ENCODE measurements at regions not wholly inside any gene's neighbourhood (a gene's known extent, or its start where the extent isn't known, plus 50 kb on each side); places are given as distances from the start of the nearest gene placed in this dataset.

GRCh38 chr2:205937211-205937610, 148.8 kb downstream of the INO80D start:
- DNase-seq (ENCODE audit: low spot score) = no peak

- DNase-seq (ENCODE audit: low spot score) = no peak
These were observed 149.5 kb downstream of the INO80D start for GRCh38 chr2:205936446-205936845.

- no peak for DNase-seq (ENCODE audit: low spot score)
These were observed 151.5 kb downstream of the INO80D start for GRCh38 chr2:205934443-205934842.

DNA sequence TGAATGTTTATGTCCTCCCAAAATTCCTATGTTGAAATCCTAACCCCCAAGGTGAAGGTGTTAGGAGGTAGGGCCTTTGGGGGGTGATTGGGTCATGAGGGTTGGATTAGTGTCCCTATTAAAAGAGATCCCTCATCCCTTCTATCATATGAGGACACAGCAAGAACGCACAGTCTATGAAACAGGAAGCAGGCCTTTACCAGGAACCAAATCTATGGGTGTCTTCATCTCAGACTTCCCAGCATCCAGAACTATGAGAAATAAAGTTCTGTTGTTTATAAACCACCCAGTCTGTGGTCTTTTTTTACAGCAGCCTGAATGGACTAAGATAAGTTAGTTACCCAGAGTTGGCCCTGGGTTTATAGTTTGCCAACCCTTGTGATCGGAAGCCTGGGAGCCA, 153.1 kb downstream of the INO80D start:
- DNase-seq (ENCODE audit: low spot score) = no peak

DNA sequence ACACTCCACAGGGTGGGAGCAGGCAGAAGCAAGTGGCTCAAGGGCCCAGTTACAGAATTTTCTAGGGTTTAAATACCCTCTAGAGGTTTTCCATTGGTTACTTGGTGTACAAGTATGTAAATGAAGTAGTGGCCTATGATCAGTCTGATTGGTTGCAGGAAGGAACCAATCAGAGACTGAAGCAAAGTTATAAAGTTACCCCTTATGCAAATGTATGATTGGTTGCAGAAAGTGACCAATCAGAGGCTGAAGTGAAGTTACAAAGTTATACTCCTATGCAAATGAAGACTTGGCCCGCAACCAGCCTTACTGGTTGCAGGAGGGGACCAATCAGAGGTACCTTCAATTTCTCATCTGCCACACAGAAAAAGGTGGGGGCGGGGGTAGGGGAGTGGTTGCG, 154.6 kb downstream of the INO80D start:
- no peak for DNase-seq (ENCODE audit: low spot score)

DNA sequence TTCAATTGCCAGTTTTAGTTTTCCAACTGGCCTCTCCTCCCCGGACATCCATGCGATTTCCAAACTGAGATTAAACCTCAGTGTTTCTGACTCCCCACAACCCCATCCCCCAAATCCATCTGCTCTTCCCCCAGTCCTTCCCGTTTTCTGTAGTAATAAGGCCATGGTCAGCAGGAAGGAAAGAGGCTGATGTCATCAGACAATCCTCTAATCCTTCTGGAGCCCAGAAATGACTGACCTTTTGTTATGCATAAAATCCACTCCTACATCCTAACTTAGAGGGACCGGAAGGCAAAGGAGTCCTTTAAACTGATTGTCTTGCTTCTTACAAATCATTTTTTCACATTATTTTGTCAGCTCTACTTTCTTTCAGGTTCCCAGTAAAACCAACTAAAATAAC, 155.8 kb downstream of the INO80D start:
- DNase-seq (ENCODE audit: low spot score) = no peak

GRCh38 chr2:205929246-205929942, 156.6 kb downstream of the INO80D start:
- DNase-seq (ENCODE audit: low spot score) = peak; percentile 70

- peak; percentile 67 for DNase-seq (ENCODE audit: low spot score)
These were observed 160.3 kb downstream of the INO80D start for GRCh38 chr2:205925373-205926337.

DNA sequence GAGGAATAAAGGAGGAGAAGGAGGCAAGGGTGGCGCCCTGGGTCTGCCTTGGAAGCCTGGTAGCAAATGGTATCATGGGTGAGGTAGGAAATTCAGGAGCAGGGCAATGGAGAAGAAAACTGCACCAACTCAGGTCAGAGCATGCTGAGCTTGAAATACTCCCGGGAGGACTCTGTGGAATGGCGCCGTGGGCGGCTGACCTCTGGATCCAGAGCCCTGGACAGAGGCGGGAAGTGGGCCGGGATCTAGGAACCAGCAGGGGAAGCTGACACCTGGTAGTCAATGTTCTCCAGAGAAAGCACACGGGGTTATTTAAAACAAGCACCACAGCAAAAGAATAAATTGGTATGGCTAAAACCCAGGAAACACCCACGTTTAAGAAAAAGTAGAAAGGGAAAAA, 161.3 kb downstream of the INO80D start:
- DNase-seq (ENCODE audit: low spot score) = no peak

DNA sequence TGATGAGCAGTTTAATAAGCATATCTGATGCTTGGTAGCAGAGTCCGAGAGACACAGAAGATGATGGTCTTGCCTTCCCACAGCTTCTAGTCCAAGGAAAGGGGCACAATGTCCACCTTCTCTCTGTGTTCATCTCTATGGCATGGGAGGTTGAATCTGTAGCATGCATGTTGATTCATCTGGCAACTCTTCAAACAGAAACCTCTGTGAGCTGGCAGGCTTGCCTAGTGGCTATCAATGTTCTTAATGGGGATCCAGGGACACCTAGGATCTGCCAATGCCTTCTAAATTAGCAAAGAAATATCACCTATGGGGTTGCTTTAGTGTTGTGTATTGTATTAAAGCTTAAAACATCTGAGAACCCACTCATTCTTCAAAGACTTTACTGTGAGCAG, 170.8 kb downstream of the INO80D start:
- no peak for DNase-seq (ENCODE audit: low spot score)

DNA sequence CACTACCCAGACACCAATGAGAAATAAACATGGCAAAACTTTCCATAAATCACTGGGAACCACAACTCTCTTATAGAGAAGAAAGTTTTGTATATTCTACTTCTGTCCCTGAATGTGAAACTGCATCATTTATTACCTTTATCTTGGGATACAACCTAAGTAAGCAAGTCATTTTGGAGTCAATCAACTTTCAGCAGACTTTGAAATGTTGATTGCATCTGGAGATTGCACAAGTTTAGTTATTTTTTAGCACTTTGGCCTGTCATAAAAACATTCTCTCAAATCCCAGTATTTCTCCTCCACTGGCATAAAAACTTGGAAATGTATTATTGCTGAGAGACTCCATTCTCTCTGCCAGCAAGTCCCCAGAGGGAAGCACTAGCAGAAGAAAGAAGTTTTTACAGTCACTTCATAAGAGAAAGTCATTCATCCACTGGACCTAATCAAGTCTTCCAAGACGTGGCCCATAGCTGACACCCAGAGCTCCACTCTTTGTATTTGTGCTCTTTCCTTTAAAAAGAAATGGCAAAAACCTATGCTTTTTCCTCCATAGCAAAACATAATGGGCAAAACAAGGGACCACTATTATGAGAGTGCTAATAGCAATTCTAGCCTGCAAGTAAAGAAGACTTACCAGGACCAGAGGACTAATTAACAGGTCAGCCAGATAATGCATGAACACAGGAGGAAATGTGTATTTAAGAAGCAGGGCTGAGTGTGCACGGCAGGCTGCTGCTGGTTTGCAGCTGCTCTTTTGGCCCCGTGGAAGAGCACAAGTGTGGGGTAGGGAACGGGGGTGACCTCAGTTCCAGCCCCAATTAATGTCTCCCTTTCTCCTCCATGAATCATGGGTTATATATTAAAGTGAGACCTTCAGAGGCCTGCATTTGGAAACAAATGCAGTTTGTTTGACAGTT, 171.5 kb downstream of the INO80D start:
- DNase-seq (ENCODE audit: low spot score) = no peak

- DNase-seq (ENCODE audit: low spot score) = no peak
These were observed 172.3 kb downstream of the INO80D start for GRCh38 chr2:205913668-205914067.

DNA sequence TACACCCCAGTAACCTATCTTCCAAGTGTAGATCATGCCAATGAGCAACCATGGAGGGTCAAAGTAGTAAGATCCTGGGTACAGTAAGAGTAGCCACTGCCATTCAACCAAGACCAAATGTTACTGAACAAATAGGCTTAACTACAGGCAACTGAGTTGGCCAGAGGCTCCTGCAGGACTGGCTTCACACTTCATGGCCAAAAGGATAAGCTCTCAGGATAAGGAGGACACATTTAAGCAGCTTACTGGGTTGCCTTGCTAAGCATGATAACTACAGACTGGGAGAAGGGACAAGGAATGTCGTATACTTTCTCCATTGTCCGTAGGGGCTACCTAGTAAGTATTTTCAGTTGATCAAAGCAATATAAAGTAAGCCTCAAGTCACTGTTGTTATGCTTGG, 174.7 kb downstream of the INO80D start:
- no peak for DNase-seq (ENCODE audit: low spot score)

GRCh38 chr2:205909184-205909572, 176.8 kb downstream of the INO80D start:
- no peak for DNase-seq (ENCODE audit: low spot score)

DNA sequence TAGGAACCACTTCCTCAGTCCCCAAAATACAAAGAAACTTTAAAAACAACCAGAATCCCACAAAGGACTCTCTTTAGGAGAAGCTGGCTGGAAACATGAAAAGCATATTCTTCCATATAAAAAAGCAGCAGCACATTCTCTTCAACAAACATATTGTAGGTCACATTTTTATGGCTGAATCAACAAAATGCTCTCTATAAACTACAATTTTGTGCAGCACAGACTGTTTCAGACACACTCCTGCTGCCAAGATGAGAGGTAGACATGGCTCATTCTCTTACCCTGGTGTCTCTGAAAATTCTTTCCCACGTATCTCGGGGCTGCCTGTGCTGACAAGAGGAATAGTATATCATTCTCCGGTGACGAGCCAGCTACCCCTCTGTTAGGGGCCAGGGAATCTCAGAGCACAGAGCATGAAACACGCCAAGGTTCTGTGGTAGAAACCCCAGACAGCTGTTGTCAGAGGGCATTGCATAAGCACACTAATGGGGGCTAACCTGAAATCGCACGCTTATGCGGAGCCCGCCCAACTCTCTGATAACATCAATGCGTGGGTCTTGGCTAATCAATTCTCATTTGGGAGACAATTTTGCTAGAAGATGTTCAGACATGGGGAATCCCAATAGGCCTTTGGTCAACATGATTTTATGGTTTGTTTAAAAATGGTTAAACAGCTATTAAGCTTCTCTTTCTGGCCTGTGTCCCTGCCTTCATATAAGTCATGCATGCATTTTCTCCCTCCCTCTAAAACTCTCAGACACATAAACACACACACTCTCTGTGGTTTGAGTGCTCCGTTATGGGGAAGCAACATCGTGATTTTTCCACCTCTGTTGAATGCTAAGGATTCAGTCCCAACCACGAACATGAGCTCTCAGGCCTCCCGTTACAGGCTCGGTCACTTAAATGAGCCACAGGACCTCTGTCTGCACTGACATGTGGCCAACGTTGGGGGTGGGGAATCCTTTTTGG, 177.5 kb downstream of the INO80D start:
- no peak for DNase-seq (ENCODE audit: low spot score)

DNA sequence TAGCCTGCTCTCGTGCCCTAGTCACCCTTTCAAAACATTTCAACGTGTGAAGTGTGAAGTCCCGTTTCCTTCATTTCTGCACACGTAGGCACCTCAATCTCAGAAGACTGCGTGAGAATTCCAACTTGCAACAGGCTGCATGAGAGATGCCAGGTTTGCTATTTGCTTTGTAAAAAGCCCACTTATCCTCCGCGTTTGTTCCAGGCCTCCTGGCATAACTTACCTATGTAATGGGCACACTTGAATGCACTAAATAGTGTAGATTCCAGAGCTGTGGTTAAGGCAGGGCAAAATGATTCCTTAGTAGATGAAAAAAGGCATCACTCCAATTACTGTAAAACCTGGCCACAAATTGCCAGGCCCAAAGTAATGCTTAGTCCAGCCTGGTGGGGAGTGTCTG, 179.6 kb downstream of the INO80D start:
- DNase-seq (ENCODE audit: low spot score) = no peak

DNA sequence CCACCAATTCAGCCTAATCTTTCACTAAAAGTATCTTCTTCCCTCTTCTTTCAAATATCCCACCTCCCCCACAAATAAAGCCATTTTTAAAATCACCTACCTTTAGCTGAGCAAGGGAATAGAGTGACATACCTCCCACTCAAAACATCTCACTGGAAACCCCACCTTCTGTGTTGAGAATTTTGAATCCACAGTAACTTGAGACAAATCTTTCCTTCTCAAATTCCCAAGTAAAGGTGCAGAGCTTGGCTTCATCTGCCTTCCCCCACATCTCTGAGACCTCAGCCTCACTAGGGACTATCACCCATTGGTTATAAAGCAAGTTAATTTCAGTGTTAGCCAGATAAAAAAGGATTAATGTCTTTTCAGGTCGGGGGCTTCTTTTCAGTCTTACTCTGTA, 180.4 kb downstream of the INO80D start:
- no peak for DNase-seq (ENCODE audit: low spot score)

- no peak for DNase-seq (ENCODE audit: low spot score)
These were observed 181.1 kb downstream of the INO80D start for GRCh38 chr2:205904873-205905272.

- DNase-seq (ENCODE audit: low spot score) = peak; percentile 30
These were observed 182.3 kb downstream of the INO80D start for GRCh38 chr2:205903549-205904129.

GRCh38 chr2:205902900-205903237, 183.1 kb downstream of the INO80D start:
- DNase-seq (ENCODE audit: low spot score) = no peak
